Small intestine (tissue), 7 donors: ENCODE measurements at regions not wholly inside any gene's neighbourhood (a gene's known extent, or its start where the extent isn't known, plus 50 kb on each side); places are given as distances from the start of the nearest gene placed in this dataset.

Source experiments
- DNase-seq, 2 donors: peaks; one replicate each; pipeline versions ENCODE4 v3.0.0 to v3.0.0-alpha.2; 2013
- FAIRE-seq: peaks from 2 replicates; lab custom pipeline; 2012; peaks lifted over from hg19 to GRCh38; lab: Jason Lieb, UNC
- H3K27ac ChIP-seq, 3 donors: one replicate each; pipeline ENCODE4 v1.5.1; 2013; ENCODE audit warnings: low read length in 2 of 3, mild to moderate bottlenecking in 2 of 3, control low read depth in 1 of 3, inconsistent platforms in 1 of 3, low read depth in 1 of 3, moderate library complexity in 1 of 3
- H3K27me3 ChIP-seq, 3 donors: one replicate each; pipeline ENCODE4 v1.6.1; 2013; ENCODE audit warnings: low read length in 3 of 3, inconsistent platforms in 1 of 3; ENCODE audit not compliant: control insufficient read depth in 3 of 3, insufficient read depth in 3 of 3
- H3K36me3 ChIP-seq, 3 donors: one replicate each; pipeline ENCODE4 v1.6.1; 2013; ENCODE audit warnings: low read length in 3 of 3, inconsistent platforms in 1 of 3, low read depth in 1 of 3, mild to moderate bottlenecking in 1 of 3, moderate library complexity in 1 of 3; ENCODE audit not compliant: control insufficient read depth in 3 of 3, insufficient read depth in 2 of 3
- H3K4me1 ChIP-seq, 3 donors: one replicate each; pipeline ENCODE4 v1.6.1; 2013; ENCODE audit warnings: low read length in 2 of 3, inconsistent platforms in 1 of 3, low read depth in 1 of 3, mild to moderate bottlenecking in 1 of 3, moderate library complexity in 1 of 3; ENCODE audit not compliant: control insufficient read depth in 3 of 3, insufficient read depth in 2 of 3
- H3K4me3 ChIP-seq, 3 donors: one replicate each; pipeline ENCODE4 v1.5.1; 2013; ENCODE audit warnings: low read length in 3 of 3, control low read depth in 1 of 3, inconsistent platforms in 1 of 3, low read depth in 1 of 3, mild to moderate bottlenecking in 1 of 3, moderate library complexity in 1 of 3
- H3K9me3 ChIP-seq, 2 donors: one replicate each; pipeline ENCODE4 v1.6.1; 2013; ENCODE audit warnings: low read depth in 1 of 2, low read length in 1 of 2; ENCODE audit not compliant: control insufficient read depth in 2 of 2, insufficient read depth in 1 of 2
- WGBS, 3 donors: extraction: QIAGEN DNeasy Blood & Tissue Kit; methylation state at CpG; one replicate each; pipeline ENCODE4 v1.1.7; 2013; 5-methylcytosine and 5-hydroxymethylcytosine counted together
- donor health status: healthy with polysubstance abuse.
- donor health status: control.
- donor health status: control.
- donor health status: Bipolar disorder and iron deficiency.
- donor health status: healthy.

DNA sequence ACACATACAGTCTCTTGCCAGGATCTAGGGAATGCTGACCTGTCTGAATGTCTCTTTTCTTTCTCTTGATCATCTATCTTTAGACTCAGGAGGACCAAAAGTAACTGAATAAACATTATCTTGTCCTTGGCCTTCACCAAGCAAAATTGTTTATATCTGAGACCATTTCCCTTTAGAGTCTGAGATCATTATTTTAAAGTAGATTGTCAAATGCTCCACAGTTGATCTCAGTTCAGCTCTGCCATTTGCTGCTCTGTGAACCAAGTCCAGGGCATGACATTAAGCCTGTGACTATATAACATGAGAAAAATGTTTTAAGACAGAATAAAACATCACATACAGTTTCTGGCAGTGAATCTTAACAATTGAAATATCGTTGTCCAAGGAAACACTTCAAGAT, 148.3 kb upstream of the NRSN1 start:
- H3K4me3 ChIP-seq: no peak overlapping the region
- no peaks in the 10 kb centered on the region for H3K9me3 ChIP-seq
- FAIRE-seq (no peak), DNase-seq (no peak)
- no peak overlapping the region for H3K27ac ChIP-seq
- no peaks in the 10 kb centered on the region for H3K36me3 ChIP-seq
- H3K27me3 ChIP-seq: no peaks in the 10 kb centered on the region
- WGBS, 3 donors: 60 to 84% (median 77%) methylated on average over 1 of the region's 1 CpG
- H3K4me1 ChIP-seq: no peaks in the 10 kb centered on the region

DNA sequence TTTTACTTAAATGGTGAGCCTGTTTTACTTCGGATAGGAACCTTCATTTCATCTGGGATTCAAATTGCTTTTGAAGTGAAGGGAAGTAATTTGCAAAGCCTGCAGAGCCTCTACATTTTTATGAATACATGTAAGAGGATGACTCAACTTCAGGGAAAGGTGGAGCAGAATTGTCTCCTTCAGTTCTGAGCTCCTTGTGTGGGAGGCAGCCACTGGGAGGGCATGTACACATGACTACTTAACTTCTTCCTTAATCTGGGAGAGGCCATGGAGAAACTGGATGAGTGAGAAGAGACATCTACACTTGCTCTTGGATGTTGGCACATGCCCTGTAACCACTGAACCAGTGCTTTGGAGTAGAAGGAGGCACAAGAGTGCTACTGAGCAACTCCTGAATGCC, 145.1 kb upstream of the NRSN1 start:
- WGBS, 3 donors: 65 to 79% (median 69%) methylated on average over 1 of the region's 1 CpG

DNA sequence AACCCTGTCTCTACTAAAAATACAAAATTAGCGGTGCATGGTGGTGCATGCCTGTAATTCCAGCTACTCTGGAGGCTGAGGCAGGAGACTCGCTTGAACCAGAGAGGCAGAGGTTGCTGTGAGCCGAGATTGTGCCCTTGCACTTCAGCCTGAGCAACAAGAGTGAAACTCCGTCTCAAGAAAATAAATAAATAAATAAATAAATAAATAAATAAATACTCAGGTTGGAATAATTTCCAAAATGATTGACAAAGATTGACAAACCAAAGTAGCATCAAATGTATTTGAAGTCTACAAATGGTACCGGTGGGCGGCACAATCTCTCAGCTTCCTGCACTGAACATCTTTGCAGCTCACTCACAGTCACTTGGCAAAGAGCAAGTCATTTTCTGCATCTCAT, 144.1 kb upstream of the NRSN1 start:
- Histone ChIP-seq H3K4me1 (no peaks in the 10 kb centered on the region), H3K27me3 (no peaks in the 10 kb centered on the region), H3K9me3 (no peaks in the 10 kb centered on the region), H3K4me3 (no peak overlapping the region), H3K27ac (no peak overlapping the region), H3K36me3 (no peaks in the 10 kb centered on the region)
- FAIRE-seq (no peak), DNase-seq (no peak)
- WGBS, 3 donors: 71 to 89% (median 88%) methylated on average over 6 of the region's 6 CpGs

More for the DNA sequence above, 145.1 kb upstream of the NRSN1 start:
- Histone ChIP-seq H3K4me3 (no peak overlapping the region), H3K9me3 (no peaks in the 10 kb centered on the region), H3K27me3 (no peaks in the 10 kb centered on the region), H3K27ac (no peak overlapping the region), H3K4me1 (no peaks in the 10 kb centered on the region), H3K36me3 (no peaks in the 10 kb centered on the region)
- FAIRE-seq (no peak), DNase-seq (no peak)

DNA sequence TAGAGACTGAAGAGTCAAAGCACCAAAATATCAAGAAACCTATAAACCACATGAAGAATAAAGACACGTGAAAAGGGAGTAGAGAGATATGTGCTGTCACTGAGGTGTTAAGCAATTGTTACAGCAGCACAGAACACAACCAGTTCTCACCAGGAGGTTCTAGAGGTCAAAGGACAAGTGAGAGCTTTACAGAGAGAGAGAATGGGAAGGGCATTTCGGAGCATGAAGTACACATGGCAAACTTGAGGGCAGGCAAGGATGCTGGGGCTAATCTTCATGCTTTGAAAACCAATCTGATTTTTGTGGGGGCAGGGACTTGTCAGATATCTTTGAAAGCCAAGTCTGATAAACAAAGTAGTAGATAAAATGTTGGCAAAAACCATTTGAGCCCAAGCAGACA, 142.3 kb upstream of the NRSN1 start:
- H3K36me3 ChIP-seq: no peaks in the 10 kb centered on the region
- FAIRE-seq (no peak), DNase-seq (peak in 1 of 2 donors; percentile 62)

DNA sequence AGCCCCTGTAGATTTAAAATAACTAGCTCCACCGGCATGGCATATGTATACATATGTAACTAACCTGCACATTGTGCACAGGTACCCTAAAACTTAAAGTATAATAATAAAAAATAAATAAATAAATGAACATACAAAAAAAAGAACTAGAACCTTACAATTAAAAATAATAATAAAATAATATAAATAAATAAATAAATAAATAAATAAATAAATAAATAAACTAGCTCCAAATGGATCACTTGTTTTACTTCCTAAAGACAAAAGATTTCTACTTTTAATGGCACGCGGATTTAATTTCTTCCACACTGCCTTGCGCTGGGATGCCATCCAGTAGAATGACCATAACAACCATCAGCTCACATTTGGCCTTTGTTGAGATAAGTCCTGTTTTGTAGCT, 141.0 kb upstream of the NRSN1 start:
- Histone ChIP-seq H3K27ac (no peak overlapping the region), H3K4me3 (no peak overlapping the region), H3K36me3 (no peaks in the 10 kb centered on the region), H3K9me3 (no peaks in the 10 kb centered on the region), H3K27me3 (no peaks in the 10 kb centered on the region), H3K4me1 (no peaks in the 10 kb centered on the region)
- WGBS, 3 donors: 93 to 97% (median 94%) methylated on average over 4 of the region's 4 CpGs
- FAIRE-seq (no peak), DNase-seq (no peak)

More for the DNA sequence above, 142.3 kb upstream of the NRSN1 start:
- Histone ChIP-seq H3K9me3 (no peaks in the 10 kb centered on the region), H3K4me1 (no peaks in the 10 kb centered on the region), H3K4me3 (no peak overlapping the region), H3K27ac (no peak overlapping the region), H3K27me3 (no peaks in the 10 kb centered on the region)
- WGBS, 3 donors: 14 to 29% (median 18%) methylated on average over 2 of the region's 2 CpGs

DNA sequence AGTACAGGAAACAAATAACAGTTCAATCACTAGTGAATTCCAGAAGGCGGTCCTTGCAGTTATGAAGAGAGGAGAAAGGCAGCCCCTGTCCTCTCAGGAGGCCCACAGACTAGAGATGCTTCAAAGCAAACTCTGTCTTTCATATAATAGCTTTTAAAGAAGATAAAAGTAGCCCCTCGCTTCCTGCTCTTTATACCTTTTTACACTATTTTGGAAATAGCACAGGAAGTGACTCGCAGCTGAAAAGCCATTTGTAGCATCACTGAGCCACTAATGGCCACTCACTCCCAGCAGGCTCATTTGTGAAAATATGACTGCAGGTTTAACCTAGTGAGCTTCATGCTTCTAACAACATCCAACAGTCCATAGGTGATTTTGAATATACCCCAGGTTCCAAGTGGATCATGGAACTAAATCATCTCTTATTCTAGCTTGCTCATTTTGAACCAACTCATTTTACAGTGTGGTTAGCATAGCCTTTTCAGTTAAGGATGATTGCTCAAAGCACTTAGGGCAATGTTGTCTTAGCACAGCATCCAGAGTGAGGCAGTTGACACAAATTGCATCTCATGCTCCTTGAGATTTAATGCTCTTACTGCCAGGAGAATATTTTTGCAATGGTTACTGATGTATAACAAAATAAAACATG, 136.0 kb upstream of the NRSN1 start:
- Histone ChIP-seq H3K4me3 (no peak overlapping the region), H3K4me1 (no peaks in the 10 kb centered on the region), H3K36me3 (no peaks in the 10 kb centered on the region), H3K27me3 (no peaks in the 10 kb centered on the region), H3K9me3 (no peaks in the 10 kb centered on the region), H3K27ac (no peak overlapping the region)
- 74 to 81% (median 78%) methylated on average over 3 of the region's 3 CpGs for WGBS, 3 donors
- FAIRE-seq: no peak
- no peak for DNase-seq

DNA sequence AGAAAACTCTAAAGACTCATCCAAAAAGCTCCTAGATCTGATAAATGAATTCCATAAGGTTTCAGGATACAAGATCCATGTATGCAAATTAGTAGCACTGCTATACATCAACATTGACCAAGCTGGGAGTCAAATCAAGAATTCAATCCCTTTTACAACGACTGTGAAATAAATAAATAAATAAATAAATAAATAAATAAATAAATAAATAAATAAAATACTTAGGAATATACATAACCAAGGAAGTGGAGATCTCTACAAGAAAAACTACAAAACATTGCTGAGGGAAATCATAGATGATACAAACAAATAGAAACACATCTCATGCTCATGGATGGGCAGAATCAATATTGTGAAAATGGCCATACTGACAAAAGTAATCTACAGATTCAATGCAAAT, 132.0 kb upstream of the NRSN1 start:
- H3K27ac ChIP-seq: no peak overlapping the region
- WGBS, 3 donors: 63 to 74% (median 72%) methylated on average over 1 of the region's 1 CpG
- H3K36me3 ChIP-seq: no peaks in the 10 kb centered on the region
- no peak overlapping the region for H3K4me3 ChIP-seq
- DNase-seq (no peak), FAIRE-seq (no peak)
- H3K4me1 ChIP-seq: no peaks in the 10 kb centered on the region
- no peaks in the 10 kb centered on the region for H3K27me3 ChIP-seq
- no peaks in the 10 kb centered on the region for H3K9me3 ChIP-seq

DNA sequence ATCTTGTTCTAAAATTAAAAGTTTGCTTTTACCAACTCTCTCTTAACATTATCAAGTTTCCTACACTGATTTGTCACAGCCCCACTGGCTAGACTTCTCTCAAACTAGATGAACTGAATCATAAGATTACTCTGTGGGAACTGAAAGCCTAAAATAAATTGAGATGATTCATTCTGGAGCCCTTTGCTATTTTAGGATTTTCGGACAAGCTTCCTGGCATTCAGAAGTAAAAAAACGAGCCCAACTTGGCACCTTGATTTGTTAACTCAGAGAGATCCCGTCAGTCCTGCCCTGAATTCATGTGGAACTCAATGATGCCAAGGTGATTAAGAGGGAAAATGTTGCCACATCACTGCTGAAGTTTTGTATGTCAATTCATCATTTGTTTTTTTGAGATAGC, 122.0 kb upstream of the NRSN1 start:
- FAIRE-seq (no peak), DNase-seq (no peak)
- Histone ChIP-seq H3K36me3 (no peaks in the 10 kb centered on the region), H3K9me3 (no peaks in the 10 kb centered on the region), H3K27me3 (no peaks in the 10 kb centered on the region), H3K27ac (no peak overlapping the region), H3K4me3 (no peak overlapping the region), H3K4me1 (peaks cover 0 to 18% (median 0%) of the 10 kb centered on the region in 3 donors)
- WGBS, 3 donors: 50 to 74% (median 61%) methylated on average over 3 of the region's 3 CpGs

DNA sequence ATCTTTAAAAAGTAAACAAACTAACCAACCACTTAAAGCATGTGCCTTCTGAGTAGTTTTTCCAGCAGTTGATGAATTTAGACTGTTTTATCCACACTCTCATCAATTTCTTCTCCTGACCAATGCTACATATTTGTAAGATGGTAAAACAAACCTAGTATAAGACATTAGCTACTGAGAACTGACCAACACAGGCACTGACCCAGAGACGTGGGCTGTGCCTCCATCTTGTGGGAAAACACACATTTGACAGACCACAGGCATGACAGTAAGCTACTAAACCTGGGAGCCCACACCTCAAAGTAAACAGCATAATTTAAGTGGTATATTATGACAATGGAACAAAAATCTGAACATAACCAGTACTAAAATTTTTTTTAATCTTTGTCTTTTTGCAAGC, 121.4 kb upstream of the NRSN1 start:
- FAIRE-seq (no peak), DNase-seq (no peak)
- H3K27me3 ChIP-seq: no peaks in the 10 kb centered on the region
- H3K4me1 ChIP-seq: peaks cover 0 to 18% (median 0%) of the 10 kb centered on the region in 3 donors
- H3K9me3 ChIP-seq: no peaks in the 10 kb centered on the region
- H3K27ac ChIP-seq: no peak overlapping the region
- 53 to 63% (median 63%) methylated on average over 1 of the region's 1 CpG for WGBS, 3 donors
- H3K36me3 ChIP-seq: no peaks in the 10 kb centered on the region
- H3K4me3 ChIP-seq: no peak overlapping the region
